VCaP (cell line): ENCODE measurements at regions not wholly inside any gene's neighbourhood (a gene's known extent, or its start where the extent isn't known, plus 50 kb on each side); places are given as distances from the start of the nearest gene placed in this dataset.
"Not testable (repeated sequence)": the region's sequence is repeated elsewhere in the genome, so short reads cannot be mapped to it uniquely, and the experiment has no call there.

Source experiments
- H3K27ac ChIP-seq: fragments of 450-650 bp; 2 replicates; pipeline ENCODE4 v1.5.1; 2017
- CTCF ChIP-seq: fragments of 450-650 bp; conservative IDR thresholded peaks from 2 replicates; pipeline ENCODE4 v1.5.1; 2017; ENCODE audit warnings: mild to moderate bottlenecking, moderate library complexity

GRCh38 chr6:6751619-6752023 is 163.1 kb downstream of the LY86 start:
- no peak for TF ChIP-seq CTCF
- H3K27ac ChIP-seq: no peak overlapping the region

GRCh38 chr6:6752129-6752528 is 163.6 kb downstream of the LY86 start:
- no peak for TF ChIP-seq CTCF
- no peak overlapping the region for H3K27ac ChIP-seq

GRCh38 chr6:6753301-6753700 is 164.8 kb downstream of the LY86 start:
- H3K27ac ChIP-seq: no peak overlapping the region
- no peak for TF ChIP-seq CTCF

- no peak for TF ChIP-seq CTCF
- no peak overlapping the region for H3K27ac ChIP-seq
These were observed 168.0 kb downstream of the LY86 start for GRCh38 chr6:6756526-6756925.

GRCh38 chr6:6758546-6758914 is 170.0 kb downstream of the LY86 start:
- H3K27ac ChIP-seq: no peak overlapping the region
- TF ChIP-seq CTCF: no peak

GRCh38 chr6:6758915-6759654 is 170.6 kb downstream of the LY86 start:
- no peak for TF ChIP-seq CTCF
- H3K27ac ChIP-seq: no peak overlapping the region

GRCh38 chr6:6760002-6760401 is 171.5 kb downstream of the LY86 start:
- no peak overlapping the region for H3K27ac ChIP-seq
- TF ChIP-seq CTCF: no peak

- not testable (repeated sequence) for H3K27ac ChIP-seq
These were observed 174.0 kb downstream of the LY86 start for GRCh38 chr6:6762566-6762965.
